ENCODE measurements at regions not wholly inside any gene's neighbourhood (a gene's known extent, or its start where the extent isn't known, plus 50 kb on each side); places are given as distances from the start of the nearest gene placed in this dataset.

- TF ChIP-seq POLR2A (IDR thresholded peaks at IDR 0.05) (no peak), CTCF (IDR thresholded peaks at IDR 0.05) (no peak)
Observed at GRCh38 chr5:121755266-121755665, 96.4 kb upstream of the FTMT start.

Data from heart left ventricle (tissue), 13 donors.